ENCODE measurements at regions not wholly inside any gene's neighbourhood (a gene's known extent, or its start where the extent isn't known, plus 50 kb on each side); places are given as distances from the start of the nearest gene placed in this dataset.
"Not testable (repeated sequence)": the region's sequence is repeated elsewhere in the genome, so short reads cannot be mapped to it uniquely, and the experiment has no call there.

DNA sequence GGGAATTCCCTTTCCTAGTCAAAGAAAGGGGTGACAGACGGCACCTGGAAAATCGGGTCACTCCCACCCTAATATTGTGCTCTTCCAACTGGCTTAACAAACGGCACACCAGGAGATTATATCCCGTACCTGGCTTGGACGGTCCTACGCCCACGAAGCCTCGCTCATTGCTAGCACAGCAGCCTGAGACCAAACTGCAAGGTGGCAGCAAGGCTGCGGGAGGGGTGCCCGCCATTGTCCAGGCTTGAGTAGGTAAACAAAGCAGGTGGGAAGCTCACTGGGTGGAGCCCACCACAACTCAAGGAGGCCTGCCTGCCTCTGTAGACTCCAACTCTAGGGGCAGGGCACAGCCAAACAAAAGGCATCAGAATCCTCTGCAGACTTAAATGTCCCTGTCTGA, 457.8 kb upstream of the PIK3R1 start:
- DNase-seq (ENCODE audit: low spot score), result not testable (repeated sequence)

DNA sequence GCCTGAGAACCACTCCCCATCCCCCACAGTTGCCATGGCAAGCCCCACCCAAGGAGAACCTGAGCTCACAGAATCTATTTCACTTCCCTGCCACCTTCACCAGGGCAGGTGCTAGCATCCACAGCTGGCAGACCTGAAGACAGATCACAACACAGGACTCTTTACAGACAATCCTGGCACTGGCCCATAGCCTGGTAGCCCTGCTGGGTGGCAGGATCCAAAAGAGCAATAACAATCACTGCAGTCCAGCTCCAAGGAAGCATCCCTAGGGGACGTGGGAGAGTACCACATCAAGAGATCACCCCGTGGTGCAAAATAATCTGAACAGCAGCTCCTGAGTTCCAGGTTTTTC, 463.2 kb upstream of the PIK3R1 start:
- no peak for DNase-seq (ENCODE audit: low spot score)

DNA sequence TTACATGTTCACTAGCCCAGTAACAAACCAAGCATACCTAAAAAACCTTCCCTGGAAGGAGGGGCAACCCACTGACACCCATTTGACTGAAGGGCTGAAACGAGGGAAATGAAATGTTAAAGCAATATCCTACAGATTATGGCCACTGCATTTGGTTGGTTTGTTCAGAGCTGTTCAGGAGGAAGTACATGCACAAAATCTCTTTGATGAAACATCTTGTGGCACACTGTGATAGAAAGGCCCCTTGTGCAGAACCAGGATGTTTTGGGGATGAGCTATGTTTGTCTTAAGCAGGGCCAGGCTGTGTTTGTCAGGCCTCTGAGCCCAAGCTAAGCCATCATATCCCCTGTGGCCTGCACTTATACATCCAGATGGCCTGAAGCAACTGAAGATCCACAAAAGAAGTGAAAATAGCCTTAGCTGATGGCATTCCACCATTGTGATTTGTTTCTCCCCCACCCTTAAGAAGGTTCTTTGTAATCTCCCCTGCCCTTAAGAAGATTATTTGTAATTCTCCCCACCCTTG, 467.3 kb upstream of the PIK3R1 start:
- no peak for DNase-seq (ENCODE audit: low spot score)

DNA sequence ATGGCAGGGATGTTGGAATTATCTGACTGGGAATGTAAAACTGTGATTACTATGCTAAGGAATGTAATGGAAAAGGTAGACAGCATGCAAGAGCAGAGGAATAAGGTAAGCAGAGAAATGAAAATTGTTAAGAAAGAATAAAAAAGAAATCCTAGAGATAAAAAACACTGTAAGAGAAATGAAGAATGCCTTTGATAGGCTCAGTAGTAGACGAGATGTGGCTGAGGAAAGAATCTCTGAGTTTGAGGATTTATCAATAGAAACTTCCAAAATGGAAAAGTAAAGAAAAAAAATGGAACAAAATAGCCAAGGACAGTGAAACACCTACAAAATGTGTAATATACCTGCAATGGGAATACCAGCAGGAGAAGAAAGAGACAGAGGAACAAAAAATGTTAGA, 468.5 kb upstream of the PIK3R1 start:
- no peak for DNase-seq (ENCODE audit: low spot score)

DNA sequence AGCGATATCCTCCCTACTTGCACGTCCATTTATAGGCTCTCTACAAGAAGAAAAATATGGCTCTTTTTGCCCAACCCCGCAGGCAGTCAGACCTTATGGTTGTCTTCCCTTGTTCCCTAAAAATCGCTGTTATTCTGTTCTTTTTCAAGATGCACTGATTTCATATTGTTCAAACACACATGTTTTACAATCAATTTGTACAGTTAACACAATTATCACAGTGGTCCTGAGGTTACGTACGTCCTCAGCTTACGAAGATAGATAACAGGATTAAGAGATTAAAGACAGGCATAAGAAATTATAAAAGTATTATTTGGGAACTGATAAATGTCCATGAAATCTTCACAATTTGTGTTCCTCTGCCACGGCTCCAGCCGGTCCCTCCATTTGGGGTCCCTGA, 468.9 kb upstream of the PIK3R1 start:
- not testable (repeated sequence) for DNase-seq (ENCODE audit: low spot score)

DNA sequence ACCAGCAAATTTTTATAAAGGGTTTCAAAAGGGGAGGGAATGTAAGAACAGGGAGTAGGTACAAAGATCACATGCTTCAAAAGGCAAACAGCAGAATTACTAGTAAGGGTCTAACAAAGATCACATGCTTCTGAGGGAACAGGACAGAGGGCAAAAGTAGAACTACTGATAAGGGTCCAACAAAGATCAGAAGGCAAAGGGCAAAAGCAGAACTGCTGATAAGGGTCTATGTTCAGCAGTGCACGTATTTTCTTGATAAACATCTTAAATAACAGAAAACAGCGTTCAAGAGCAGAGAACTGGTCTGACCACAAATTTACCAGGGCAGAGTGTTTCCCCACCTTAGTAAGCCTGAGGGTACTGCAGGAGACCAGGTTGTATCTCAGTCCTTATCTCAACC, 469.5 kb upstream of the PIK3R1 start:
- no peak for DNase-seq (ENCODE audit: low spot score)

GRCh38 chr5:67732921-67733320, 482.6 kb upstream of the PIK3R1 start:
- DNase-seq (ENCODE audit: low spot score), result peak; percentile 12

DNA sequence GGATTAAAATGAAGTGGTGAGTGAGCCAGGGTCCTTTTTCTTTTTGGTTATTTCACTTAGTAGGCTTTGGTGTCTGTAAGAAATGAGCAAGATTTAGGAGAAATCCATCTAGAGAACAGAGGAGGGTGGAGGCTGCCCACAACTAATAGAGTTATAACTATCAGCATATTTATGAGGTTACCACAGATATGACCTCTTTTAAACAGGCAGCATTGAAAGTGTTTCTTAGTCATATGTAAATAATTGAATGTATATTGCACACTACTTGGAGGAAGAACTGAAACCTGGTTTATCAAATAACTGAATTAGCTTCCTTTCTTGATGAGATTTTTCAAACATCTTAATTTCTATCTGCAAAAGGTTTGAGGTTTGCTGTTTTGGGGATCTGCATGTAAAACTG, 483.1 kb upstream of the PIK3R1 start:
- DNase-seq (ENCODE audit: low spot score), result peak; percentile 21

DNA sequence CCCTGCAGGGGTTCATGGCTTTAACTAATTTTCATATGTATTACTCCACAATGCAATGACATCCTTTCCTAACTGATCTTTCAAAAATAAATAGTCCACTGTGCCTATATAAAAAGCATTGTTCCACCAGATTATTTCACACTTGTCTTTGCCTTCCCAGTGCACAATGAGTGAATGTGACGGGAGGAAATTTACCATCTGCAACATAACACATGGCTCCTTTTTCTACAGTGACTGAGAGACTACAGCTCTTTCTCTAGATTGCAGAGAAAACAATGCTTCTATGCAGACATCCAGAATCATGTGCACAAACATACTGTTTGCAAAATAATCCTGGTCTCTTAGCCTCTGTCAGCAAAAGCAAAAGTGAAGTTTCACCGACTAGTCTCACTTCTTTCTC, 483.7 kb upstream of the PIK3R1 start:
- DNase-seq (ENCODE audit: low spot score), result peak; percentile 95

- peak; percentile 12 for DNase-seq (ENCODE audit: low spot score)
Observed at GRCh38 chr5:67730917-67731474, 484.6 kb upstream of the PIK3R1 start.

GRCh38 chr5:67728326-67728890, 487.1 kb upstream of the PIK3R1 start:
- no peak for DNase-seq (ENCODE audit: low spot score)

- no peak for DNase-seq (ENCODE audit: low spot score)
Observed at GRCh38 chr5:67725604-67726003, 490.0 kb upstream of the PIK3R1 start.

- DNase-seq (ENCODE audit: low spot score), result peak; percentile 69
Observed at GRCh38 chr5:67724412-67725135, 491.0 kb upstream of the PIK3R1 start.

DNA sequence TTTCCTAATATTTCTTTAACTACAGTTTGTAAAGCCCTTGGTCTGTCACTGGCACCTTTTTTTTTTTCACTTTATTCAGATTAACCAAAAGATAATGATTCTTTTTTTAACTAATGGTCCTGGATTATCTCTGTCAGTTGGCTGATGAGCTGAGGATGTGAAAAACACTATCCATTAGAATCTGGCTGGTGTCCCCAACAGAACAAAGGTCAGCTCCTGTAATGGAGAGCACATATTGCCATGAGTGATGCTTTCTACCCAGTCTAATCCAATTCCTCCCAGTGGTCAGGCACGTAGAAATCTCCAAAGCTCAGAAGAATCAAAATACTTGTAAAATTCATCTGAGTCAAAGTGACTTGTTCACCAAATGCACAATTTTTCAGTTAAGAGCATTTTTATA, 491.7 kb upstream of the PIK3R1 start:
- DNase-seq (ENCODE audit: low spot score), result peak; percentile 7

GRCh38 chr5:67722582-67722981, 493.0 kb upstream of the PIK3R1 start:
- DNase-seq (ENCODE audit: low spot score), result not testable (repeated sequence)

- DNase-seq (ENCODE audit: low spot score), result no peak
Observed at GRCh38 chr5:67720162-67720772, 495.3 kb upstream of the PIK3R1 start.

DNA sequence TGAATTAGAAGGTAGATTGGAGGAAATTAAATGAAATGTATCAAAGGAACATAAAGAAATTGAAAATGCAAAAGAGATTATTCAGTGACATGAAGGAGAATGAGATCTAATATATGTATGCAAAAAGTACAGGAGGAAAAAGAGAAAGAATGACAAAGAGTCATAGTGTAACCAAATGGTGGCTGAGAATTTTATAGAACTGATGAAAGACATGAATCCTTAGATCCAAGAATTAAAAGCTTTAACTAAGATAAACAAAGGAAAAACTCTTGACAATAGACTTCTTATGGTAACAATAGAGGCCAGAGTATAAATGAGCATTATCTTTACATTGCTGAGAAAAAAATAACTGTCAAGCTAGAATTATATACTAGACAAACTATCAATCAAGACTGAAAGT, 505.4 kb upstream of the CD180 start:
- no peak for DNase-seq (ENCODE audit: low spot score)

GRCh38 chr5:67699560-67699959, 503.0 kb upstream of the CD180 start:
- no peak for DNase-seq (ENCODE audit: low spot score)

DNA sequence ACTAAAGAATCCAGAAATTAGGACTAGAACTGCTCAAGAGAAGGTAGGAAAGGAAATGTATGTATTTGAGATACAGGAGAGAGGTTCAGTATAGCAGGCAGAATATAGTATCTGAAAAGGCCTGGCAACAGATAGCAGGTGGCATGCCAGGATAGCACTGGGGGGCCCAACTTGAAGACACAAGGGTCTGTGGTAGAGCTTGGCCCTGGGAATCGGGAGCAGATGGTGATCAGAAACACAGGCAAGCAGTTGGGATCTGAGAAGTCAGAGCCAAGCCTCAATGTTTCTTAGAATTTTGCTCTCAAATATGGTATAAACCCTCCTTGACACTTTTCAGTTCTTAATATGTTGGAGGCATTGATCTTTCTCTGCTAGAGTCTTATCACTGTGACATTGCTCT, 499.8 kb upstream of the CD180 start:
- DNase-seq (ENCODE audit: low spot score), result no peak

DNA sequence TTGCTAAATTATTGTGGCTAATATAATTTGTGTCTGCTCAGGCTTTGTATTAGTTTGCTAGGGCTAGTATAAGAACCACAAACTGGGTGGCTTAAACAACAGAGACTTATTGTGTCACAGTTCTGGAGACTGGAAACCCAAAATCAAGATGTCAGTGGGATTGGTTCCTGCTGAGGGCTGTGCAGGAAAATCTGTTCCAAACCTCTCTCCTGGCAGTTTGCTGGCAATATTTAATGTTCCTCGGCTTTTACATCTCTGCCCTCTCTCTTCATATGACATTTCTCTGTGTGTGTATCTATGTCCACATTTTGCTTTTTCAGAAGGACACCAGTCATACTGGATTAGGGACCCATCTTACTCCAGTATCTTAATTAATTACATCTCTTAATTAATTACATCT, 498.8 kb upstream of the CD180 start:
- DNase-seq (ENCODE audit: low spot score), result no peak

GRCh38 chr5:67694810-67695191, 498.2 kb upstream of the CD180 start:
- DNase-seq (ENCODE audit: low spot score), result no peak

DNA sequence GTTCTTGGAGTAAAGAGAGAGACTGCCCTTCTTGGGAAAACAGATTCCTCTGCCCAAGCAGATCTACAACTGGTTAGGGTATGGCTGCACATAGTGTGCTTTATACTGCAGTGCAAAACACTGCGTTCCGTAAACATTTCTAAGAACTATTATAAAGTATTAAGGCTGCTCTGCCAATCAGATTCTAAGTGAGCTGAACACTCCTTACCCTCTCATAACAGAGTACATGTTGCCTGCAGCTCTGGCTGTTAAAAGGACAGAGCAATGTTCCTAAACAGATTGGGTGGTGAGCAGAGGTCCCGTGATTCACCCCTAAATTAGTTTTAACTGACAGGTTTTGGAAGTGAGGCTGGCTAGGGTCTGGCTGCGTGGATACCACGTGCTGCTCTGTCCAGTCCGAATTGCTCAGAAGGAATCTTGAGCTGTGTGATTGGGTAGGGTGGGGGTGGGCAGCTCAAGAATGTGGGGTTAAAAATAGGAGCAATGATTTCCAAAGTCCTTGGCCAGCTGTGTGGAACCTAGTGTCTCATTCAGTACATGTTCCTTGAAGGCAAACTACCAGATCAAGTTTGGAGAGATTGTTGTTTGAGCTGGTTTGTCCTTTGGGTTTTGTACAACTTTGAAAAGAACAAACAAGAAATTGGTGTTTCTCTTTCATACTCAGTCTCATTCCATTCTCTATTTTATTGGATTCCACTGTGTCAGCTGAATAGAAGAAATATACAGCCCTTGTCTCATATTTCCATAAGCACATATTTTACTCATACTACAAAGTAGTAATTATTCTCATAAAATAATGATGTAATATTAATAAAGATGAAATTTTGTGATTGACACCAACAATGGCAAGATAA, 497.6 kb upstream of the CD180 start:
- DNase-seq (ENCODE audit: low spot score), result no peak

Measured in globus pallidus (tissue), 1 donor.